ENCODE measurements at regions not wholly inside any gene's neighbourhood (a gene's known extent, or its start where the extent isn't known, plus 50 kb on each side); places are given as distances from the start of the nearest gene placed in this dataset.

- TF ChIP-seq EP300 (conservative IDR thresholded peaks at IDR 0.05; ENCODE audit: poor library complexity, severe bottlenecking), result no peak
- TF ChIP-seq, protein P1, sequence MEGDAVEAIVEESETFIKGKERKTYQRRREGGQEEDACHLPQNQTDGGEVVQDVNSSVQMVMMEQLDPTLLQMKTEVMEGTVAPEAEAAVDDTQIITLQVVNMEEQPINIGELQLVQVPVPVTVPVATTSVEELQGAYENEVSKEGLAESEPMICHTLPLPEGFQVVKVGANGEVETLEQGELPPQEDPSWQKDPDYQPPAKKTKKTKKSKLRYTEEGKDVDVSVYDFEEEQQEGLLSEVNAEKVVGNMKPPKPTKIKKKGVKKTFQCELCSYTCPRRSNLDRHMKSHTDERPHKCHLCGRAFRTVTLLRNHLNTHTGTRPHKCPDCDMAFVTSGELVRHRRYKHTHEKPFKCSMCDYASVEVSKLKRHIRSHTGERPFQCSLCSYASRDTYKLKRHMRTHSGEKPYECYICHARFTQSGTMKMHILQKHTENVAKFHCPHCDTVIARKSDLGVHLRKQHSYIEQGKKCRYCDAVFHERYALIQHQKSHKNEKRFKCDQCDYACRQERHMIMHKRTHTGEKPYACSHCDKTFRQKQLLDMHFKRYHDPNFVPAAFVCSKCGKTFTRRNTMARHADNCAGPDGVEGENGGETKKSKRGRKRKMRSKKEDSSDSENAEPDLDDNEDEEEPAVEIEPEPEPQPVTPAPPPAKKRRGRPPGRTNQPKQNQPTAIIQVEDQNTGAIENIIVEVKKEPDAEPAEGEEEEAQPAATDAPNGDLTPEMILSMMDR (IDR thresholded peaks at IDR 0.05; ENCODE audit: poor library complexity, severe bottlenecking), result no peak
These were observed 160.9 kb downstream of the HSD17B3 start for GRCh38 chr9:96141128-96141474.

Measured in neural cell (in vitro differentiated cells).